Cardiac muscle cell (in vitro differentiated cells and primary cell): ENCODE measurements at regions not wholly inside any gene's neighbourhood (a gene's known extent, or its start where the extent isn't known, plus 50 kb on each side); places are given as distances from the start of the nearest gene placed in this dataset.

Source experiments
- DNase-seq, 2 donors: peaks; one replicate each; pipeline versions ENCODE4 v3.0.0 to v3.0.0-alpha.2; 2010 to 2017; ENCODE audit warnings: low read depth in 1 of 2, low spot score in 1 of 2
- H3K27ac ChIP-seq: fragments of 200-600 bp; sonication (generic); 2 replicates; pipeline ENCODE4 v1.5.1; 2016
- H3K27me3 ChIP-seq: fragments of 200-600 bp; sonication (generic); 2 replicates; pipeline ENCODE4 v1.6.0; 2016; ENCODE audit warnings: control low read depth
- H3K36me3 ChIP-seq: fragments of 200-600 bp; sonication (generic); 2 replicates; pipeline ENCODE4 v1.5.1; 2016; ENCODE audit warnings: control low read depth
- H3K4me1 ChIP-seq: fragments of 200-600 bp; sonication (generic); 2 replicates; pipeline ENCODE4 v1.8.1; 2017; ENCODE audit warnings: low read depth, mild to moderate bottlenecking, mixed run types
- H3K4me3 ChIP-seq: fragments of 200-600 bp; sonication (generic); 2 replicates; pipeline ENCODE4 v1.5.1; 2016; ENCODE audit warnings: mild to moderate bottlenecking
- H3K9me3 ChIP-seq: fragments of 200-600 bp; sonication (generic); 2 replicates; pipeline ENCODE4 v1.5.1; 2017; ENCODE audit warnings: low read depth, mild to moderate bottlenecking, control low read depth
- CTCF ChIP-seq: IDR thresholded peaks from 2 replicates; pipeline ENCODE4 v1.5.1; 2012; ENCODE audit warnings: low read depth, mild to moderate bottlenecking, low read length

- DNase-seq: no peak
- H3K9me3 ChIP-seq: no peaks in the 10 kb centered on the region
- no peak overlapping the region for H3K4me3 ChIP-seq
- H3K4me1 ChIP-seq: no peaks in the 10 kb centered on the region
- no peaks in the 10 kb centered on the region for H3K36me3 ChIP-seq
- no peak overlapping the region for H3K27ac ChIP-seq
- no peak for TF ChIP-seq CTCF
- no peaks in the 10 kb centered on the region for H3K27me3 ChIP-seq
These were observed 231.6 kb downstream of the CASP12 start for GRCh38 chr11:104666624-104667023.

GRCh38 chr11:104665641-104666040, 232.6 kb downstream of the CASP12 start:
- H3K4me3 ChIP-seq: no peak overlapping the region
- TF ChIP-seq CTCF: no peak

GRCh38 chr11:104663190-104664140, 234.8 kb downstream of the CASP12 start:
- Histone ChIP-seq H3K9me3 (no peaks in the 10 kb centered on the region), H3K27me3 (no peaks in the 10 kb centered on the region), H3K4me3 (no peak overlapping the region), H3K36me3 (no peaks in the 10 kb centered on the region), H3K27ac (no peak overlapping the region), H3K4me1 (no peaks in the 10 kb centered on the region)
- TF ChIP-seq CTCF: no peak
- peak in 1 of 2 donors; percentile 4 for DNase-seq

More at GRCh38 chr11:104665641-104666040, 232.6 kb downstream of the CASP12 start:
- H3K4me1 ChIP-seq: no peaks in the 10 kb centered on the region
- no peaks in the 10 kb centered on the region for H3K27me3 ChIP-seq
- H3K36me3 ChIP-seq: no peaks in the 10 kb centered on the region
- peak in 1 of 2 donors; percentile 77 for DNase-seq
- H3K9me3 ChIP-seq: no peaks in the 10 kb centered on the region
- no peak overlapping the region for H3K27ac ChIP-seq

- no peak for DNase-seq
- H3K4me3 ChIP-seq: no peak overlapping the region
- H3K9me3 ChIP-seq: no peaks in the 10 kb centered on the region
- no peaks in the 10 kb centered on the region for H3K36me3 ChIP-seq
- H3K27me3 ChIP-seq: no peaks in the 10 kb centered on the region
- H3K27ac ChIP-seq: no peak overlapping the region
- TF ChIP-seq CTCF: no peak
- no peaks in the 10 kb centered on the region for H3K4me1 ChIP-seq
These were observed 236.4 kb downstream of the CASP12 start for GRCh38 chr11:104661901-104662300.

- peak in 1 of 2 donors; percentile 3 for DNase-seq
- Histone ChIP-seq H3K27me3 (no peaks in the 10 kb centered on the region), H3K27ac (no peak overlapping the region), H3K9me3 (no peaks in the 10 kb centered on the region), H3K4me1 (no peaks in the 10 kb centered on the region), H3K4me3 (no peak overlapping the region), H3K36me3 (no peaks in the 10 kb centered on the region)
- no peak for TF ChIP-seq CTCF
These were observed 236.8 kb downstream of the CASP12 start for GRCh38 chr11:104661471-104661870.
